Keratinocyte (primary cell): ENCODE measurements at regions not wholly inside any gene's neighbourhood (a gene's known extent, or its start where the extent isn't known, plus 50 kb on each side); places are given as distances from the start of the nearest gene placed in this dataset.

Experiments used
- DNase-seq: peaks from one replicate; pipeline ENCODE4 v3.0.0-alpha.2; 2011; ENCODE audit warnings: low read depth, missing footprints, low spot score
- FAIRE-seq: peaks from 2 replicates; lab custom pipeline; 2011; peaks lifted over from hg19 to GRCh38; lab: Jason Lieb, UNC
- H2AFZ ChIP-seq: 2 replicates; pipeline ENCODE4 v1.6.0; 2012; ENCODE audit warnings: low read length, control low read depth, inconsistent platforms; ENCODE audit not compliant: control insufficient read depth
- H3K27ac ChIP-seq: 2 replicates; pipeline ENCODE4 v1.5.1; 2011; ENCODE audit warnings: low read length; ENCODE audit not compliant: control insufficient read depth, insufficient read depth
- H3K27me3 ChIP-seq: 3 replicates; pipeline ENCODE4 v1.6.0; 2011; ENCODE audit warnings: low read length; ENCODE audit not compliant: control insufficient read depth, insufficient read depth; ENCODE audit errors: extremely low read depth
- H3K36me3 ChIP-seq, 2 experiments: 2 replicates in 1 of 2; 3 replicates in 1 of 2; pipeline ENCODE4 v1.5.1; 2011; ENCODE audit warnings: low read length in 2 of 2, mild to moderate bottlenecking in 1 of 2; ENCODE audit not compliant: control insufficient read depth in 2 of 2, insufficient read depth in 2 of 2; ENCODE audit errors: extremely low read depth in 1 of 2
- H3K4me1 ChIP-seq: 3 replicates; pipeline ENCODE4 v1.5.1; 2011; ENCODE audit warnings: low read length; ENCODE audit not compliant: control insufficient read depth, insufficient read depth; ENCODE audit errors: extremely low read depth
- H3K4me2 ChIP-seq: 3 replicates; pipeline ENCODE4 v1.6.0; 2011; ENCODE audit warnings: low read depth, low read length; ENCODE audit not compliant: control insufficient read depth, insufficient read depth; ENCODE audit errors: extremely low read depth
- H3K4me3 ChIP-seq, 3 experiments: fragments of 200-600 bp in 1 of 3; sonication (generic) in 1 of 3; 2 replicates in 2 of 3; 3 replicates in 1 of 3; pipeline ENCODE4 v1.5.1; 2011 to 2016; ENCODE audit warnings: low read length in 3 of 3, mild to moderate bottlenecking in 3 of 3, control low read depth in 2 of 3, inconsistent platforms in 1 of 3, low read depth in 1 of 3, mixed read lengths in 1 of 3, mixed run types in 1 of 3, moderate library complexity in 1 of 3; ENCODE audit not compliant: control insufficient read depth in 2 of 3, insufficient read depth in 2 of 3; ENCODE audit errors: extremely low read depth in 1 of 3
- H3K79me2 ChIP-seq: 2 replicates; pipeline ENCODE4 v1.6.0; 2012; ENCODE audit warnings: low read length; ENCODE audit not compliant: control insufficient read depth, insufficient read depth
- H3K9ac ChIP-seq: 3 replicates; pipeline ENCODE4 v1.6.0; 2011; ENCODE audit warnings: low read length; ENCODE audit not compliant: control insufficient read depth, insufficient read depth; ENCODE audit errors: extremely low read depth
- H3K9me1 ChIP-seq: 3 replicates; pipeline ENCODE4 v1.6.0; 2011; ENCODE audit warnings: low read length; ENCODE audit not compliant: control insufficient read depth, insufficient read depth; ENCODE audit errors: extremely low read depth
- H3K9me3 ChIP-seq: 2 replicates; pipeline ENCODE4 v1.5.1; 2012; ENCODE audit warnings: low read depth, low read length; ENCODE audit not compliant: control insufficient read depth
- H4K20me1 ChIP-seq: 3 replicates; pipeline ENCODE4 v1.6.0; 2011; ENCODE audit warnings: low read length; ENCODE audit not compliant: control insufficient read depth, insufficient read depth; ENCODE audit errors: extremely low read depth
- CTCF ChIP-seq, 3 experiments: IDR thresholded peaks in 1 of 3; conservative IDR thresholded peaks in 1 of 3; optimal IDR thresholded peaks in 1 of 3; 2 replicates in 2 of 3; 3 replicates in 1 of 3; pipeline versions ENCODE3 to v1.5.1; 2011; ENCODE audit warnings: low read length in 3 of 3, mild to moderate bottlenecking in 3 of 3, moderate library complexity in 2 of 3, control low read depth in 1 of 3, inconsistent platforms in 1 of 3; ENCODE audit not compliant: insufficient read depth in 2 of 3; ENCODE audit errors: extremely low read depth in 1 of 3
- EZH2 ChIP-seq: IDR thresholded peaks from one replicate; pipeline ENCODE4 v1.6.1; 2012; ENCODE audit warnings: inconsistent platforms, mild to moderate bottlenecking, low read length, moderate library complexity
- dilution Hi-C: fragments of 300-500 bp; cut with MboI; formaldehyde crosslinking; loops from one replicate; pipeline ENCODE4 v1.7.0; 2020; ENCODE audit warnings: low sequenced_read_pairs; ENCODE audit not compliant: extremely low pct_ligation_motif_present

GRCh38 chr3:178482981-178483380 lies 53.3 kb upstream of the KCNMB2 start:
- Histone ChIP-seq H3K4me3 (no peak overlapping the region), H3K9me3 (no peaks in the 10 kb centered on the region), H3K4me1 (no peaks in the 10 kb centered on the region), H3K9me1 (no peaks in the 10 kb centered on the region), H2AFZ (no peak overlapping the region), H3K36me3 (no peaks in the 10 kb centered on the region), H3K27ac (no peak overlapping the region), H4K20me1 (no peaks in the 10 kb centered on the region), H3K4me2 (no peak overlapping the region), H3K79me2 (no peaks in the 10 kb centered on the region), H3K27me3 (no peaks in the 10 kb centered on the region), H3K9ac (no peak overlapping the region)
- FAIRE-seq: no peak
- dilution Hi-C loops: no loop called here
- DNase-seq: no peak
- TF ChIP-seq CTCF (optimal IDR thresholded peaks at IDR 0.05 in 1 of 3, IDR thresholded peaks at IDR 0.05 in 1 of 3, conservative IDR thresholded peaks at IDR 0.05 in 1 of 3; ENCODE audit: extremely low read depth in 1 of 3, insufficient read depth in 2 of 3, low read length in 3 of 3) (no peak), EZH2 (no peak)

DNA sequence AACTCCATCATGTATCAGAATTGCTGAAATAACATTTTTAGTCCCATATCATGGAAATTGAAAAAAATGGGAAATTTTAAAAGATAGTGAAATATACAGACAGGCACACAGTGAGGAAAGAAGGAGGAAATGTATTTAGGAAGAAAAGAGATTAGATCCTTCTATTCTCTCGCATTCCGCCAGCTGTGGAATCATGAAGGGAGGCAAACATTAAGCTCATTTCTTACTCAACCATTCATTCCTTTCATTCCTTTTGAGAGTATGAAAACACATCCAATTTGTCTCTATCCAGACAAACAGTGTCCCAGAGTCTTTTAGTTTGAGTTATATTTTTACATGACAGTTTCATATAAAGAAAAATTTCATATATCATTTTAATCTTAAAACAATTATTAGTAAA lies 52.5 kb upstream of the KCNMB2 start:
- H4K20me1 ChIP-seq: no peaks in the 10 kb centered on the region
- DNase-seq: no peak
- H3K4me3 ChIP-seq: no peak overlapping the region
- no peaks in the 10 kb centered on the region for H3K27me3 ChIP-seq
- H3K9me3 ChIP-seq: no peaks in the 10 kb centered on the region
- no peak overlapping the region for H2AFZ ChIP-seq
- no peaks in the 10 kb centered on the region for H3K36me3 ChIP-seq
- H3K4me1 ChIP-seq: no peaks in the 10 kb centered on the region
- TF ChIP-seq EZH2 (no peak), CTCF (optimal IDR thresholded peaks at IDR 0.05 in 1 of 3, IDR thresholded peaks at IDR 0.05 in 1 of 3, conservative IDR thresholded peaks at IDR 0.05 in 1 of 3; ENCODE audit: extremely low read depth in 1 of 3, insufficient read depth in 2 of 3, low read length in 3 of 3) (no peak)
- no peaks in the 10 kb centered on the region for H3K9me1 ChIP-seq
- no peak for FAIRE-seq
- dilution Hi-C loops: no loop called here
- no peak overlapping the region for H3K27ac ChIP-seq
- H3K9ac ChIP-seq: no peak overlapping the region
- no peak overlapping the region for H3K4me2 ChIP-seq
- H3K79me2 ChIP-seq: no peaks in the 10 kb centered on the region
